KMS-11 (cell line): ENCODE measurements at regions not wholly inside any gene's neighbourhood (a gene's known extent, or its start where the extent isn't known, plus 50 kb on each side); places are given as distances from the start of the nearest gene placed in this dataset.

ENCODE experiments used
- H2AFZ ChIP-seq: fragments of 200-600 bp; sonication (generic); 2 replicates; pipeline ENCODE4 v1.6.1; 2016; ENCODE audit warnings: antibody characterized with exemption, mixed run types, low read depth
- H3K27ac ChIP-seq: fragments of 200-600 bp; sonication (generic); 2 replicates; pipeline ENCODE4 v1.6.1; 2016; ENCODE audit warnings: mild to moderate bottlenecking, mixed run types
- H3K27me3 ChIP-seq: fragments of 200-600 bp; sonication (generic); 2 replicates; pipeline ENCODE4 v1.6.1; 2017; ENCODE audit warnings: mild to moderate bottlenecking, low read depth, mixed run types, moderate library complexity; ENCODE audit not compliant: insufficient read depth
- H3K36me3 ChIP-seq: fragments of 200-600 bp; sonication (generic); 2 replicates; pipeline ENCODE4 v1.6.1; 2017; ENCODE audit warnings: mild to moderate bottlenecking, mixed run types; ENCODE audit not compliant: insufficient read depth
- H3K4me1 ChIP-seq: fragments of 200-600 bp; sonication (generic); 2 replicates; pipeline ENCODE4 v1.6.1; 2016; ENCODE audit warnings: mild to moderate bottlenecking, low read depth, mixed run types; ENCODE audit not compliant: poor library complexity, severe bottlenecking
- H3K4me2 ChIP-seq: fragments of 200-600 bp; sonication (generic); 2 replicates; pipeline ENCODE4 v1.7.0; 2016; ENCODE audit warnings: mild to moderate bottlenecking, mixed run types
- H3K4me3 ChIP-seq: fragments of 200-600 bp; sonication (generic); IDR thresholded peaks from 2 replicates; pipeline ENCODE4 v1.6.1; 2017; ENCODE audit warnings: low read depth, low read length, mixed read lengths; ENCODE audit not compliant: insufficient read depth
- H3K79me2 ChIP-seq: fragments of 200-600 bp; sonication (generic); 2 replicates; pipeline ENCODE4 v1.6.1; 2016; ENCODE audit warnings: low read depth, mixed run types; ENCODE audit not compliant: insufficient read depth
- H3K9ac ChIP-seq: fragments of 200-600 bp; sonication (generic); 2 replicates; pipeline ENCODE4 v1.6.1; 2016; ENCODE audit warnings: mild to moderate bottlenecking, mixed run types
- H4K20me1 ChIP-seq: fragments of 200-600 bp; sonication (generic); 2 replicates; pipeline ENCODE4 v1.6.1; 2016; ENCODE audit warnings: mild to moderate bottlenecking, mixed run types; ENCODE audit not compliant: insufficient read depth
- CTCF ChIP-seq: fragments of 200-600 bp; sonication (generic); conservative IDR thresholded peaks from 2 replicates; pipeline ENCODE4 v1.6.1; 2017; ENCODE audit warnings: low read depth, mild to moderate bottlenecking, antibody characterized with exemption, low read length, moderate library complexity, mixed read lengths

GRCh38 chr2:9092383-9093282 is 89.1 kb upstream of the MBOAT2 start:
- H3K4me2 ChIP-seq: no peak overlapping the region
- H3K79me2 ChIP-seq: no peaks in the 10 kb centered on the region
- no peak overlapping the region for H3K27ac ChIP-seq
- H3K27me3 ChIP-seq: no peaks in the 10 kb centered on the region
- H3K4me3 ChIP-seq: no peak overlapping the region
- H4K20me1 ChIP-seq: no peaks in the 10 kb centered on the region
- H3K36me3 ChIP-seq: no peaks in the 10 kb centered on the region
- no peak for TF ChIP-seq CTCF
- H3K4me1 ChIP-seq: no peaks in the 10 kb centered on the region
- no peak overlapping the region for H2AFZ ChIP-seq
- no peak overlapping the region for H3K9ac ChIP-seq

- no peaks in the 10 kb centered on the region for H3K36me3 ChIP-seq
- no peak overlapping the region for H3K4me3 ChIP-seq
- no peaks in the 10 kb centered on the region for H3K4me1 ChIP-seq
- no peak overlapping the region for H3K27ac ChIP-seq
- no peak overlapping the region for H3K4me2 ChIP-seq
- H2AFZ ChIP-seq: no peak overlapping the region
- TF ChIP-seq CTCF: no peak
- no peaks in the 10 kb centered on the region for H3K27me3 ChIP-seq
- no peak overlapping the region for H3K9ac ChIP-seq
- no peaks in the 10 kb centered on the region for H3K79me2 ChIP-seq
- H4K20me1 ChIP-seq: no peaks in the 10 kb centered on the region
These were observed 88.3 kb upstream of the MBOAT2 start for GRCh38 chr2:9091811-9092210.

- no peak overlapping the region for H3K4me3 ChIP-seq
- no peaks in the 10 kb centered on the region for H3K4me1 ChIP-seq
These were observed 86.3 kb upstream of the MBOAT2 start for GRCh38 chr2:9089831-9090230.

GRCh38 chr2:9087121-9087681 is 83.7 kb upstream of the MBOAT2 start:
- Histone ChIP-seq H3K4me2 (no peak overlapping the region), H3K4me3 (no peak overlapping the region), H3K27ac (no peak overlapping the region)

More at GRCh38 chr2:9089831-9090230, 86.3 kb upstream of the MBOAT2 start:
- no peaks in the 10 kb centered on the region for H3K27me3 ChIP-seq
- TF ChIP-seq CTCF: no peak
- no peak overlapping the region for H2AFZ ChIP-seq
- no peaks in the 10 kb centered on the region for H4K20me1 ChIP-seq
- no peak overlapping the region for H3K27ac ChIP-seq
- no peaks in the 10 kb centered on the region for H3K79me2 ChIP-seq
- H3K4me2 ChIP-seq: no peak overlapping the region
- H3K9ac ChIP-seq: no peak overlapping the region
- no peaks in the 10 kb centered on the region for H3K36me3 ChIP-seq

More at GRCh38 chr2:9087121-9087681, 83.7 kb upstream of the MBOAT2 start:
- H3K36me3 ChIP-seq: no peaks in the 10 kb centered on the region
- TF ChIP-seq CTCF: no peak
- no peak overlapping the region for H2AFZ ChIP-seq
- no peaks in the 10 kb centered on the region for H3K4me1 ChIP-seq
- H4K20me1 ChIP-seq: no peaks in the 10 kb centered on the region
- no peaks in the 10 kb centered on the region for H3K27me3 ChIP-seq
- H3K79me2 ChIP-seq: no peaks in the 10 kb centered on the region
- no peak overlapping the region for H3K9ac ChIP-seq
